ENCODE measurements at regions not wholly inside any gene's neighbourhood (a gene's known extent, or its start where the extent isn't known, plus 50 kb on each side); places are given as distances from the start of the nearest gene placed in this dataset.

DNA sequence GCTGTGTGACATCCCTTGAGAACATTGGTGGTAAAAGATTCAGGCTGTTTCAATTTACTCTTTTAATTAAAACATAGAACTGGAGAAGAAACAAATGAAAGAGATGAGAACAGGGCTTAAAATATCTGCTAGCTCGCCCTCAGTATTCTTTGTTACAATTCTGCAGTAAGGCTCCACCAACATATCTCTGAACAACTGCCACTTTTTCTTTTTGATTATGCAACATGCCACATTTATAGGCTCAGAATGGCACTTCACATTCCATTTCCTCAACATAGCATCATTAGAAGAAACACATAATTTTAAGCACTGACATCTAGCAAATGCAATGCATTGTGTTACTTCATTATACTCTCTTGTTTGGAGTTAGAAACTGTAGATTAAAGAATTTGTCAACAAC, 1315.2 kb downstream of the LRFN5 start:
- no peak for TF ChIP-seq CTCF (IDR thresholded peaks at IDR 0.05 in 8 of 11, conservative IDR thresholded peaks at IDR 0.05 in 3 of 11)
- no peak for TF ChIP-seq POLR2A (IDR thresholded peaks at IDR 0.05)

Data from spleen (tissue), 7 donors.